Common myeloid progenitor, CD34-positive (primary cell): ENCODE measurements at regions not wholly inside any gene's neighbourhood (a gene's known extent, or its start where the extent isn't known, plus 50 kb on each side); places are given as distances from the start of the nearest gene placed in this dataset.
"Not testable (repeated sequence)": the region's sequence is repeated elsewhere in the genome, so short reads cannot be mapped to it uniquely, and the experiment has no call there.

ENCODE experiments used
- CTCF ChIA-PET: fragments of 350-600 bp; sonication (Branson Sonifier 250); formaldehyde crosslinking; loops from one replicate; lab custom pipeline; 2021; ENCODE audit warnings: antibody characterized with exemption; lab: Charles Lee
- POLR2A ChIA-PET: fragments of 350-600 bp; sonication (Branson Sonifier 250); formaldehyde crosslinking; loops from one replicate; lab custom pipeline; 2021; ENCODE audit warnings: antibody characterized with exemption; lab: Charles Lee
- DNase-seq, 3 donors: peaks; one replicate each; pipeline versions ENCODE4 v3.0.0 to v3.0.0-alpha.2; 2013
- H3K27ac ChIP-seq, 2 experiments: 1 replicate in 1 of 2; 2 replicates in 1 of 2; pipeline ENCODE4 v1.7.0; 2013; ENCODE audit warnings: inconsistent platforms in 2 of 2, low read length in 2 of 2, mild to moderate bottlenecking in 2 of 2, low read depth in 1 of 2, moderate library complexity in 1 of 2; ENCODE audit not compliant: severe bottlenecking in 2 of 2, insufficient read depth in 1 of 2, poor library complexity in 1 of 2
- H3K27me3 ChIP-seq, 5 experiments: replicated peaks in 2 of 5; 1 replicate in 3 of 5; 2 replicates in 2 of 5; pipeline versions ENCODE4 v1.6.1 to v1.7.0; 2013; ENCODE audit warnings: low read length in 4 of 5, mild to moderate bottlenecking in 2 of 5, moderate library complexity in 2 of 5, inconsistent platforms in 1 of 5; ENCODE audit not compliant: insufficient read depth in 5 of 5, control insufficient read depth in 4 of 5
- H3K36me3 ChIP-seq, 4 experiments: 1 replicate in 2 of 4; 2 replicates in 2 of 4; pipeline versions ENCODE4 v1.6.1 to v1.7.0; 2013; ENCODE audit warnings: low read length in 3 of 4, control low read depth in 1 of 4, mild to moderate bottlenecking in 1 of 4; ENCODE audit not compliant: control insufficient read depth in 4 of 4, insufficient read depth in 4 of 4
- H3K4me1 ChIP-seq, 4 experiments: 1 replicate in 3 of 4; 2 replicates in 1 of 4; pipeline versions ENCODE4 v1.6.1 to v1.7.1; 2013; ENCODE audit warnings: low read length in 3 of 4, mild to moderate bottlenecking in 3 of 4, control low read depth in 1 of 4, inconsistent platforms in 1 of 4, moderate library complexity in 1 of 4; ENCODE audit not compliant: control insufficient read depth in 4 of 4, insufficient read depth in 4 of 4; ENCODE audit errors: control extremely low read depth in 1 of 4
- H3K4me3 ChIP-seq, 7 experiments: 1 replicate in 4 of 7; 2 replicates in 3 of 7; pipeline versions ENCODE4 v1.5.1 to v1.7.0; 2013; ENCODE audit warnings: mild to moderate bottlenecking in 7 of 7, low read length in 6 of 7, moderate library complexity in 6 of 7, inconsistent platforms in 2 of 7, low read depth in 2 of 7, control low read depth in 1 of 7; ENCODE audit not compliant: insufficient read depth in 4 of 7, control insufficient read depth in 1 of 7; ENCODE audit errors: extremely low read depth in 1 of 7
- H3K9me3 ChIP-seq, 5 experiments: 1 replicate in 4 of 5; 2 replicates in 1 of 5; pipeline versions ENCODE4 v1.6.1 to v1.7.1; 2013; ENCODE audit warnings: low read length in 4 of 5, mild to moderate bottlenecking in 2 of 5, inconsistent platforms in 1 of 5, low read depth in 1 of 5, moderate library complexity in 1 of 5; ENCODE audit not compliant: control insufficient read depth in 4 of 5, insufficient read depth in 2 of 5; ENCODE audit errors: control extremely low read depth in 1 of 5
- WGBS: methylation state at CpG from one replicate; pipeline ENCODE4 v1.1.5; 2013; ENCODE audit not compliant: insufficient coverage; 5-methylcytosine and 5-hydroxymethylcytosine counted together

- H3K4me3 ChIP-seq, result peak overlapping the region in 1 of 7 experiments; percentile 33
- H3K27ac ChIP-seq, H3K9me3 ChIP-seq, H3K27me3 ChIP-seq, H3K36me3 ChIP-seq, POLR2A ChIA-PET, CTCF ChIA-PET, DNase-seq: not testable (repeated sequence)
- H3K4me1 ChIP-seq, result peaks cover 2 to 14% (median 7%) of the 10 kb centered on the region in 4 experiments
- 0% methylated on average over 3 of the region's 12 CpGs for WGBS
Observed at GRCh38 chr1:858649-859041, 65.1 kb upstream of the SAMD11 start.

GRCh38 chr1:860941-861340 lies 62.8 kb upstream of the SAMD11 start:
- Histone ChIP-seq H3K4me1 (peaks cover 2 to 14% (median 7%) of the 10 kb centered on the region in 4 experiments), H3K4me3 (peak overlapping the region in 2 of 7 experiments; percentile 2 to 23)
- H3K9me3 ChIP-seq, POLR2A ChIA-PET, H3K27me3 ChIP-seq, H3K27ac ChIP-seq, H3K36me3 ChIP-seq: not testable (repeated sequence)
- DNase-seq, result peak in 2 of 3 donors; percentile 9 to 21
- CTCF ChIA-PET, result interaction anchor here (1.5 kb wide), 1 partner anchor 9 kb away, joined by 5 read pairs; no protein-coding TSS in a partner anchor
- WGBS, result no CpG with 5 or more reads among the region's 11 CpGs

GRCh38 chr1:861714-862113 lies 62.0 kb upstream of the SAMD11 start:
- no peak overlapping the region for H3K4me3 ChIP-seq
- H3K9me3 ChIP-seq, result no peaks in the 10 kb centered on the region
- CTCF ChIA-PET, result no interaction called here
- POLR2A ChIA-PET, result no interaction called here
- DNase-seq, result no peak
- peaks cover 2 to 14% (median 7%) of the 10 kb centered on the region in 4 experiments for H3K4me1 ChIP-seq
- no peaks in the 10 kb centered on the region for H3K36me3 ChIP-seq
- H3K27me3 ChIP-seq, result peaks cover 0 to 3% (median 0%) of the 10 kb centered on the region in 5 experiments
- H3K27ac ChIP-seq, result no peak overlapping the region

GRCh38 chr1:862601-863000 lies 61.1 kb upstream of the SAMD11 start:
- DNase-seq, H3K4me3 ChIP-seq, H3K9me3 ChIP-seq, POLR2A ChIA-PET, H3K27me3 ChIP-seq, H3K27ac ChIP-seq, CTCF ChIA-PET, H3K36me3 ChIP-seq: not testable (repeated sequence)
- WGBS, result no CpG with 5 or more reads among the region's 1 CpG
- peaks cover 2 to 14% (median 7%) of the 10 kb centered on the region in 4 experiments for H3K4me1 ChIP-seq

GRCh38 chr1:865633-866032 lies 58.1 kb upstream of the SAMD11 start:
- POLR2A ChIA-PET, H3K9me3 ChIP-seq, H3K4me3 ChIP-seq, H3K36me3 ChIP-seq, CTCF ChIA-PET, H3K27ac ChIP-seq, DNase-seq, H3K27me3 ChIP-seq: not testable (repeated sequence)
- H3K4me1 ChIP-seq, result peaks cover 4 to 14% (median 7%) of the 10 kb centered on the region in 4 experiments
- 100% methylated on average over 2 of the region's 8 CpGs for WGBS

- Histone ChIP-seq H3K4me3 (no peak overlapping the region), H3K4me1 (peaks cover 4 to 10% (median 7%) of the 10 kb centered on the region in 4 experiments), H3K9me3 (no peaks in the 10 kb centered on the region), H3K27me3 (peaks cover 0 to 3% (median 0%) of the 10 kb centered on the region in 5 experiments), H3K36me3 (no peaks in the 10 kb centered on the region), H3K27ac (no peak overlapping the region)
- WGBS, result 97% methylated on average over 7 of the region's 9 CpGs
- no peak for DNase-seq
- POLR2A ChIA-PET, result no interaction called here
- CTCF ChIA-PET, result no interaction called here
Observed at GRCh38 chr1:866095-866494, 57.6 kb upstream of the SAMD11 start.

GRCh38 chr1:866631-867299 lies 57.0 kb upstream of the SAMD11 start:
- CTCF ChIA-PET, H3K36me3 ChIP-seq: not testable (repeated sequence)
- WGBS, result 81% methylated on average over 20 of the region's 33 CpGs

More at GRCh38 chr1:866631-867299, 57.0 kb upstream of the SAMD11 start:
- DNase-seq, H3K4me3 ChIP-seq, H3K27ac ChIP-seq, POLR2A ChIA-PET, H3K9me3 ChIP-seq, H3K27me3 ChIP-seq: not testable (repeated sequence)
- H3K4me1 ChIP-seq, result peaks cover 2 to 10% (median 7%) of the 10 kb centered on the region in 4 experiments
